HCT116 (cell line): ENCODE measurements at regions not wholly inside any gene's neighbourhood (a gene's known extent, or its start where the extent isn't known, plus 50 kb on each side); places are given as distances from the start of the nearest gene placed in this dataset.

Experiments used
- ATAC-seq: fragments of 200-7000 bp; cut with Tn5 transposase; 2 replicates; pipeline ENCODE4 v1.9.1; 2020; ENCODE audit warnings: mild to moderate bottlenecking, moderate library complexity
- BruUV-seq: library from RNA; stranded (reverse); fragments of 400-500 nt; replicated peaks from 2 replicates; lab custom pipeline; 2021; lab: Mats Ljungman, UMichigan
- CTCF ChIA-PET: fragments of 300-600 bp; sonication (Branson Sonifier 250); formaldehyde crosslinking; loops from one replicate; lab custom pipeline; 2021; ENCODE audit warnings: antibody characterized with exemption; lab: Charles Lee
- POLR2A ChIA-PET: fragments of 300-600, 350-600 bp; sonication (Branson Sonifier 250); formaldehyde crosslinking; loops from one replicate; lab custom pipeline; 2021; ENCODE audit warnings: antibody characterized with exemption; lab: Charles Lee
- RAD21 ChIA-PET, 2 experiments: fragments of 300-600 bp; sonication (Branson Sonifier 250); formaldehyde crosslinking; loops; one replicate each; lab custom pipeline; 2023; ENCODE audit warnings: low total read pairs in 2 of 2; ENCODE audit not compliant: uncharacterized antibody in 2 of 2, unreplicated experiment in 2 of 2, low non-redundant PET in 1 of 2; lab: Charles Lee
- DNase-seq: peaks from one replicate; pipeline ENCODE4 v3.0.0-alpha.2; 2010; ENCODE audit warnings: low read depth, low spot score
- H2AFZ ChIP-seq: fragments of 200-600 bp; shearing (Covaris generic), sonication (generic); 2 replicates; pipeline ENCODE4 v1.6.1; 2017; ENCODE audit warnings: low read depth, mixed run types, mixed read lengths, antibody characterized with exemption, low read length; ENCODE audit not compliant: poor library complexity, severe bottlenecking
- H3K27ac ChIP-seq: 2 replicates; pipeline ENCODE4 v1.5.1; 2012; ENCODE audit warnings: low read depth, low read length
- H3K27me3 ChIP-seq: fragments of 200-600 bp; sonication (generic); 2 replicates; pipeline ENCODE4 v1.6.1; 2016; ENCODE audit warnings: mixed run types, low read length, mixed read lengths; ENCODE audit not compliant: insufficient read depth
- H3K36me3 ChIP-seq, 2 experiments: fragments of 200-500 bp in 1 of 2; fragments of 200-600 bp in 1 of 2; sonication (Bioruptor generic) in 1 of 2; sonication (generic) in 1 of 2; 2 replicates each; pipeline versions ENCODE4 v1.5.1 to v1.6.1; 2014 to 2016; ENCODE audit warnings: low read length in 2 of 2, inconsistent platforms in 1 of 2, mixed read lengths in 1 of 2, mixed run types in 1 of 2; ENCODE audit not compliant: insufficient read depth in 2 of 2, control insufficient read depth in 1 of 2
- H3K4me1 ChIP-seq, 2 experiments: fragments of 200-600 bp in 1 of 2; sonication (generic) in 1 of 2; 2 replicates each; pipeline versions ENCODE4 v1.5.1 to v1.6.1; 2012 to 2017; ENCODE audit warnings: low read length in 2 of 2, inconsistent platforms in 1 of 2, mild to moderate bottlenecking in 1 of 2, mixed read lengths in 1 of 2, mixed run types in 1 of 2, moderate library complexity in 1 of 2; ENCODE audit not compliant: insufficient read depth in 2 of 2, control insufficient read depth in 1 of 2
- H3K4me2 ChIP-seq: fragments of 200-600 bp; sonication (generic); 2 replicates; pipeline ENCODE4 v1.6.1; 2017; ENCODE audit warnings: mixed run types, low read length, mixed read lengths
- H3K4me3 ChIP-seq, 2 experiments: fragments of 200-600 bp in 1 of 2; sonication (generic) in 1 of 2; replicated peaks in 1 of 2; 2 replicates each; pipeline ENCODE4 v1.5.1; 2011 to 2016; ENCODE audit warnings: low read length in 2 of 2, control low read depth in 1 of 2, low read depth in 1 of 2, mild to moderate bottlenecking in 1 of 2, mixed read lengths in 1 of 2, mixed run types in 1 of 2
- H3K79me2 ChIP-seq: fragments of 200-600 bp; sonication (generic); 2 replicates; pipeline ENCODE4 v1.6.1; 2017; ENCODE audit warnings: mild to moderate bottlenecking, mixed run types, low read length, moderate library complexity, mixed read lengths; ENCODE audit not compliant: insufficient read depth
- H3K9ac ChIP-seq: fragments of 200-600 bp; sonication (generic); 2 replicates; pipeline ENCODE4 v1.6.1; 2016; ENCODE audit warnings: low read length, mixed read lengths
- H3K9me2 ChIP-seq: fragments of 200-600 bp; sonication (generic), shearing (Covaris generic); 2 replicates; pipeline ENCODE4 v1.6.1; 2017; ENCODE audit warnings: mixed run types, mild to moderate bottlenecking, moderate library complexity; ENCODE audit not compliant: insufficient read depth
- H3K9me3 ChIP-seq, 2 experiments: fragments of 200-500 bp in 1 of 2; fragments of 200-600 bp in 1 of 2; sonication (Bioruptor generic) in 1 of 2; sonication (generic) in 1 of 2; 2 replicates each; pipeline ENCODE4 v1.6.1; 2014 to 2017; ENCODE audit warnings: low read length in 2 of 2, mixed read lengths in 2 of 2, inconsistent platforms in 1 of 2, low read depth in 1 of 2, mild to moderate bottlenecking in 1 of 2, mixed run types in 1 of 2, moderate library complexity in 1 of 2; ENCODE audit not compliant: control insufficient read depth in 1 of 2, insufficient read depth in 1 of 2
- H4K20me1 ChIP-seq: fragments of 200-600 bp; sonication (generic), shearing (Covaris generic); 2 replicates; pipeline ENCODE4 v1.6.1; 2017; ENCODE audit warnings: mixed run types, mild to moderate bottlenecking, moderate library complexity; ENCODE audit not compliant: insufficient read depth
- CBX3 ChIP-seq: IDR thresholded peaks from 2 replicates; pipeline ENCODE4 v1.6.1; 2012; ENCODE audit warnings: low read depth
- ELF1 ChIP-seq: IDR thresholded peaks from 2 replicates; pipeline ENCODE4 v1.6.1; 2012; ENCODE audit warnings: low read depth, borderline replicate concordance
- EZH2 ChIP-seq: fragments of 200-600 bp; sonication (generic); IDR thresholded peaks from 2 replicates; pipeline ENCODE4 v1.6.1; 2017; ENCODE audit warnings: antibody characterized with exemption, mixed run types
- EZH2phosphoT487 ChIP-seq: fragments of 200-600 bp; IDR thresholded peaks from 2 replicates; pipeline ENCODE4 v1.6.1; 2018; ENCODE audit warnings: antibody characterized with exemption, borderline replicate concordance
- FOSL1 ChIP-seq: IDR thresholded peaks from 2 replicates; pipeline ENCODE4 v1.6.1; 2012; ENCODE audit warnings: low read depth
- JUND ChIP-seq: IDR thresholded peaks from 2 replicates; pipeline ENCODE4 v1.6.1; 2012
- POLR2AphosphoS5 ChIP-seq: IDR thresholded peaks from 2 replicates; pipeline ENCODE4 v1.6.1; 2011; ENCODE audit warnings: mild to moderate bottlenecking, low read depth, low read length, moderate library complexity
- RAD21 ChIP-seq: IDR thresholded peaks from 2 replicates; pipeline ENCODE4 v1.6.1; 2012; ENCODE audit warnings: low read depth, mild to moderate bottlenecking
- SP1 ChIP-seq: IDR thresholded peaks from 2 replicates; pipeline ENCODE4 v1.6.1; 2012; ENCODE audit warnings: low read depth
- YY1 ChIP-seq: IDR thresholded peaks from 2 replicates; pipeline ENCODE4 v1.6.1; 2011; ENCODE audit warnings: low read length, low read depth, moderate library complexity, mild to moderate bottlenecking; ENCODE audit not compliant: insufficient replicate concordance; ENCODE audit errors: extremely low read depth
- ZNF274 ChIP-seq: fragments of 200-500 bp; sonication (Bioruptor generic); IDR thresholded peaks from 2 replicates; pipeline ENCODE4 v1.6.1; 2014; ENCODE audit warnings: mild to moderate bottlenecking, low read depth, low read length, inconsistent platforms
- intact Hi-C: fragments of 100-400 bp; cut with micrococcal nuclease; formaldehyde crosslinking; loops from 2 replicates; pipeline ENCODE4 v1.10.0; 2022
- TF ChIP-seq, protein P1 (sequence below): IDR thresholded peaks from 2 replicates; pipeline ENCODE4 v1.6.1; 2012
- TF ChIP-seq, protein P2 (sequence below), 3 experiments: fragments of 200-600 bp in 1 of 3; sonication (generic) in 1 of 3; IDR thresholded peaks in 2 of 3; conservative IDR thresholded peaks in 1 of 3; 2 replicates each; pipeline ENCODE4 v1.5.1; 2012 to 2017; ENCODE audit warnings: low read depth in 2 of 3, low read length in 2 of 3, antibody characterized with exemption in 1 of 3, borderline replicate concordance in 1 of 3, control low read depth in 1 of 3, mild to moderate bottlenecking in 1 of 3, mixed read lengths in 1 of 3, mixed run types in 1 of 3, moderate library complexity in 1 of 3; ENCODE audit not compliant: insufficient read depth in 1 of 3
- TF ChIP-seq, protein P3 (sequence below): IDR thresholded peaks from 2 replicates; pipeline ENCODE4 v1.6.1; 2012; ENCODE audit warnings: low read depth
- TF ChIP-seq, protein P4 (sequence below): IDR thresholded peaks from 2 replicates; pipeline ENCODE4 v1.6.1; 2012

DNA sequence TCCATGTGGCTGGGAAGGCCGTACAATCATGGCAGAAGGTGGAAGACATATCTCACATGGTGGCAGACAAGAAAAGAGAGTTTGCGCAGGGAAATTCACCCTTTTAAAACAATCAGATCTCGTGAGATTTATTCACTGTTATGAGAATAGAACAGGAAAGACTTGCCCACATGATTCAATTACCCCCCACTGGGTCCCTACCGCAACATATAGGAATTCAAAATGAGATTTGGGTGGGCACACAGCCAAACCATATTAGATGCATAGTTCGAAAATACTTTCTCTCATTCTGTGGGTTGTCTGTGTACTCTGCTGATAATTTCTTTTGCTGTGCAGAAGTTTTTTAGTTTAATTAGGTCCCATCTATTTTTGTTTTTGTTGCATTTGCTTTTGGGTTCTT lies 990.3 kb downstream of the PLA2G4A start:
- no peak overlapping the region for H2AFZ ChIP-seq
- ChIA-PET POLR2A (no interaction called here), CTCF (no interaction called here)
- H3K9ac ChIP-seq: no peak overlapping the region
- no peaks in the 10 kb centered on the region for H3K9me3 ChIP-seq
- no peak for ATAC-seq
- H3K79me2 ChIP-seq: no peaks in the 10 kb centered on the region
- H3K4me3 ChIP-seq: no peak overlapping the region
- no peaks in the 10 kb centered on the region for H3K27me3 ChIP-seq
- DNase-seq: no peak
- intact Hi-C loops: no loop called here
- no peaks in the 10 kb centered on the region for H3K4me1 ChIP-seq
- H4K20me1 ChIP-seq: no peaks in the 10 kb centered on the region
- H3K9me2 ChIP-seq: no peaks in the 10 kb centered on the region
- no TSS peak for BruUV-seq
- no peaks in the 10 kb centered on the region for H3K36me3 ChIP-seq
- no peak for TF ChIP-seq FOSL1
- TF ChIP-seq YY1: no peak
- TF ChIP-seq ZNF274: no peak
- TF ChIP-seq POLR2AphosphoS5: no peak
- TF ChIP-seq, all 23 proteins: peak for 0
- Histone ChIP-seq H3K27ac (no peak overlapping the region), H3K4me2 (no peak overlapping the region)
- RAD21 ChIA-PET: no interaction called here

DNA sequence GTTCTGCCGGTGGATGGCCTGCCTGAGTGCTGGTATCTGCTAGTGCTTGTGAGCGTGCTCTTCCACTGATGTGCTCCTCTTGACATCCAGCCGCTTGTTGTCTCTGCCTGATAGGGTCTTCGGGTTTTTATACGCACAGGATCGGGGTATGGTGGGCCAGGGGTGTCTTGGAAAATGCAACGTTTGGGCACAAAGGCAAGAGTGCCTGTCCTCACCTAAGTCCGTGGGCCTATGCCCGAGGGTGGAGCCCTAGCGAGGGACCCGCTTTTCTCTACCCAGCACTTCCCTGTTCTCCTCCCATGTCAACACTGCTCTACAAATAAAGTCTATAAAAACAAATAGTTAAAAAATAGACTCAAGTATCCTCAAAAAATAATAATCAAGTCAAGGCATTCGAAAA lies 1007.8 kb downstream of the PLA2G4A start:
- ChIA-PET POLR2A (no interaction called here), CTCF (interaction anchor here (0.9 kb wide), 1 partner anchor 19 kb away, joined by 3 read pairs; no protein-coding TSS in a partner anchor)
- no peak for DNase-seq

More for the DNA sequence above, 1007.8 kb downstream of the PLA2G4A start:
- intact Hi-C loops: no loop called here
- no peak overlapping the region for H2AFZ ChIP-seq
- RAD21 ChIA-PET: no interaction called here
- H3K79me2 ChIP-seq: no peaks in the 10 kb centered on the region
- no peak overlapping the region for H3K9ac ChIP-seq
- no peaks in the 10 kb centered on the region for H3K9me3 ChIP-seq
- no peak for TF ChIP-seq EZH2phosphoT487
- TF ChIP-seq, protein P1, sequence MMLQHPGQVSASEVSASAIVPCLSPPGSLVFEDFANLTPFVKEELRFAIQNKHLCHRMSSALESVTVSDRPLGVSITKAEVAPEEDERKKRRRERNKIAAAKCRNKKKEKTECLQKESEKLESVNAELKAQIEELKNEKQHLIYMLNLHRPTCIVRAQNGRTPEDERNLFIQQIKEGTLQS: no peak
- TF ChIP-seq FOSL1: no peak
- TF ChIP-seq, protein P2, sequence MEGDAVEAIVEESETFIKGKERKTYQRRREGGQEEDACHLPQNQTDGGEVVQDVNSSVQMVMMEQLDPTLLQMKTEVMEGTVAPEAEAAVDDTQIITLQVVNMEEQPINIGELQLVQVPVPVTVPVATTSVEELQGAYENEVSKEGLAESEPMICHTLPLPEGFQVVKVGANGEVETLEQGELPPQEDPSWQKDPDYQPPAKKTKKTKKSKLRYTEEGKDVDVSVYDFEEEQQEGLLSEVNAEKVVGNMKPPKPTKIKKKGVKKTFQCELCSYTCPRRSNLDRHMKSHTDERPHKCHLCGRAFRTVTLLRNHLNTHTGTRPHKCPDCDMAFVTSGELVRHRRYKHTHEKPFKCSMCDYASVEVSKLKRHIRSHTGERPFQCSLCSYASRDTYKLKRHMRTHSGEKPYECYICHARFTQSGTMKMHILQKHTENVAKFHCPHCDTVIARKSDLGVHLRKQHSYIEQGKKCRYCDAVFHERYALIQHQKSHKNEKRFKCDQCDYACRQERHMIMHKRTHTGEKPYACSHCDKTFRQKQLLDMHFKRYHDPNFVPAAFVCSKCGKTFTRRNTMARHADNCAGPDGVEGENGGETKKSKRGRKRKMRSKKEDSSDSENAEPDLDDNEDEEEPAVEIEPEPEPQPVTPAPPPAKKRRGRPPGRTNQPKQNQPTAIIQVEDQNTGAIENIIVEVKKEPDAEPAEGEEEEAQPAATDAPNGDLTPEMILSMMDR (IDR thresholded peaks at IDR 0.05 in 2 of 3, conservative IDR thresholded peaks at IDR 0.05 in 1 of 3; ENCODE audit: borderline replicate concordance in 1 of 3, insufficient read depth in 1 of 3, low read depth in 2 of 3, low read length in 2 of 3): no peak
- no peak for TF ChIP-seq EZH2
- TF ChIP-seq CBX3: no peak
- TF ChIP-seq ELF1: no peak
- no peak for TF ChIP-seq ZNF274
- no peak for TF ChIP-seq SP1
- TF ChIP-seq, protein P3, sequence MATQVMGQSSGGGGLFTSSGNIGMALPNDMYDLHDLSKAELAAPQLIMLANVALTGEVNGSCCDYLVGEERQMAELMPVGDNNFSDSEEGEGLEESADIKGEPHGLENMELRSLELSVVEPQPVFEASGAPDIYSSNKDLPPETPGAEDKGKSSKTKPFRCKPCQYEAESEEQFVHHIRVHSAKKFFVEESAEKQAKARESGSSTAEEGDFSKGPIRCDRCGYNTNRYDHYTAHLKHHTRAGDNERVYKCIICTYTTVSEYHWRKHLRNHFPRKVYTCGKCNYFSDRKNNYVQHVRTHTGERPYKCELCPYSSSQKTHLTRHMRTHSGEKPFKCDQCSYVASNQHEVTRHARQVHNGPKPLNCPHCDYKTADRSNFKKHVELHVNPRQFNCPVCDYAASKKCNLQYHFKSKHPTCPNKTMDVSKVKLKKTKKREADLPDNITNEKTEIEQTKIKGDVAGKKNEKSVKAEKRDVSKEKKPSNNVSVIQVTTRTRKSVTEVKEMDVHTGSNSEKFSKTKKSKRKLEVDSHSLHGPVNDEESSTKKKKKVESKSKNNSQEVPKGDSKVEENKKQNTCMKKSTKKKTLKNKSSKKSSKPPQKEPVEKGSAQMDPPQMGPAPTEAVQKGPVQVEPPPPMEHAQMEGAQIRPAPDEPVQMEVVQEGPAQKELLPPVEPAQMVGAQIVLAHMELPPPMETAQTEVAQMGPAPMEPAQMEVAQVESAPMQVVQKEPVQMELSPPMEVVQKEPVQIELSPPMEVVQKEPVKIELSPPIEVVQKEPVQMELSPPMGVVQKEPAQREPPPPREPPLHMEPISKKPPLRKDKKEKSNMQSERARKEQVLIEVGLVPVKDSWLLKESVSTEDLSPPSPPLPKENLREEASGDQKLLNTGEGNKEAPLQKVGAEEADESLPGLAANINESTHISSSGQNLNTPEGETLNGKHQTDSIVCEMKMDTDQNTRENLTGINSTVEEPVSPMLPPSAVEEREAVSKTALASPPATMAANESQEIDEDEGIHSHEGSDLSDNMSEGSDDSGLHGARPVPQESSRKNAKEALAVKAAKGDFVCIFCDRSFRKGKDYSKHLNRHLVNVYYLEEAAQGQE: no peak
- TF ChIP-seq JUND: no peak
- TF ChIP-seq RAD21: no peak
- TF ChIP-seq, protein P4, sequence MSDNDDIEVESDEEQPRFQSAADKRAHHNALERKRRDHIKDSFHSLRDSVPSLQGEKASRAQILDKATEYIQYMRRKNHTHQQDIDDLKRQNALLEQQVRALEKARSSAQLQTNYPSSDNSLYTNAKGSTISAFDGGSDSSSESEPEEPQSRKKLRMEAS: no peak
- H3K4me3 ChIP-seq: no peak overlapping the region
- H3K4me1 ChIP-seq: no peaks in the 10 kb centered on the region
- no peak overlapping the region for H3K4me2 ChIP-seq
- no peaks in the 10 kb centered on the region for H3K27me3 ChIP-seq
- H3K36me3 ChIP-seq: no peaks in the 10 kb centered on the region
- H3K9me2 ChIP-seq: no peaks in the 10 kb centered on the region
- no TSS peak for BruUV-seq
- no peaks in the 10 kb centered on the region for H4K20me1 ChIP-seq
- ATAC-seq: no peak
- no peak overlapping the region for H3K27ac ChIP-seq
